NCI-H748 (cell line): ENCODE measurements at regions not wholly inside any gene's neighbourhood (a gene's known extent, or its start where the extent isn't known, plus 50 kb on each side); places are given as distances from the start of the nearest gene placed in this dataset.

Experiments used
- DNase-seq: peaks from one replicate; lab custom pipeline; 2025; ENCODE audit not compliant: unreplicated experiment; lab: John Stamatoyannopoulos, UW

GRCh38 chr1:5575396-5575940 lies 416.8 kb downstream of the NPHP4 start:
- no peak for DNase-seq

GRCh38 chr1:5574641-5575040 lies 417.6 kb downstream of the NPHP4 start:
- no peak for DNase-seq

- no peak for DNase-seq
These were observed 419.4 kb downstream of the NPHP4 start for GRCh38 chr1:5572794-5573193.

- DNase-seq, result no peak
These were observed 420.3 kb downstream of the NPHP4 start for GRCh38 chr1:5571861-5572401.

DNA sequence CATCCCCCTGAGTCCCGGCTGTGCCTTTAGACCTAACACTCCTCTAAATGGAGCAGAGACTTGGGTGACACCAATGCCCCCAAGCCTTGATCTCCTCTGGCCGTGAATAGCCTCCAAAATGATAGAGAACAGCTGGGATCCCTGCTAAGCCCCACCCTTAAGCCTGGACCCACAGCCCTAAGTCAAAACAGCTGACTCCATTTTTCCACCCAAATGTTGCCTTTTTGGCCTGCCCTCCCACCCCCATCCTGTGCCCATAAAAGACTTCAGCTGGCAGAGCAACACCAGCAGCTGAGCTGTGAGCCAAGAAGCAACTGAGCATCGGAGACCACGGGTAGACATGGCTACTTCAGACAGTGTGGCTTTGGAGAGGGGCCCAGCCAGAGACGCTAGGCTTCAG lies 420.8 kb downstream of the NPHP4 start:
- DNase-seq, result no peak

- DNase-seq, result no peak
These were observed 421.3 kb downstream of the NPHP4 start for GRCh38 chr1:5570931-5571330.

GRCh38 chr1:5568321-5568720 lies 423.9 kb downstream of the NPHP4 start:
- DNase-seq, result no peak

GRCh38 chr1:5567839-5568238 lies 424.4 kb downstream of the NPHP4 start:
- DNase-seq, result no peak

- no peak for DNase-seq
These were observed 425.3 kb downstream of the NPHP4 start for GRCh38 chr1:5566924-5567323.

GRCh38 chr1:5565281-5566125 lies 426.7 kb downstream of the NPHP4 start:
- peak; percentile 67 for DNase-seq

GRCh38 chr1:5564578-5565257 lies 427.5 kb downstream of the NPHP4 start:
- DNase-seq, result no peak

DNA sequence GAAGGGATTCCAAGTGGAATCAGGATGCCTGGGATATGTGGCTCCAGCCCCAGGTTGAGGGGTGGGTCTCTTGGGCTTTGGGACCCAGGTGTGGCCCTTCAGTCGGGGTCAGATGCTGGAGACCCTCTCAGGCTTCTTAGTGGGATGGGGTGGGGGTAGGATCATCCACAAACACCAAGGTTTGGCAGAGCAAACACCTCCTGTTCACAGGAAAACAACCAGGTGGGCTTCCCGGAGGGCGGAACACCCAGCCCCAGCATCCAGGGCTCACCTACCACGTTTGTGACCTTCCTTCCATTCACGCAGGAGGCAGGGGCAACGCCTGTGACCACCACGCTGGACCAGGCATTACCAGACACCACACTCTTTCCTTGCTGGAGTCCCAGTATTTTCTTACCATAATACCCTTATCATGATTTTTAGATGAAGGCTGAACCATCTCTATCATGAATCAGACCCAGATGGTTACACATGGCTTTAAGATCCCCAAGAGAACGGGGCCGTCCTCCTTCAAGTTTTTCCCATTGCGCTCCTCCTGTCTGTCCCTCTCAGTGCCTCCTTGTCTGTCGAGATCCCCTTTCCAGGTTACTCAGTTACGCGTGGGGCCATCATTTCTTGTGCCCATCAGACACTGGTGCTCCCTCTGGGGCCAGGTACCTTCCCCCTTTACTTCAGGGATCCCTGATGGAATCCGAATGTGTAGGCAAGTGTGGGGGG lies 428.2 kb downstream of the NPHP4 start:
- DNase-seq, result no peak

GRCh38 chr1:5562769-5563168 lies 429.5 kb downstream of the NPHP4 start:
- no peak for DNase-seq

GRCh38 chr1:5562331-5562730 lies 429.9 kb downstream of the NPHP4 start:
- no peak for DNase-seq

DNA sequence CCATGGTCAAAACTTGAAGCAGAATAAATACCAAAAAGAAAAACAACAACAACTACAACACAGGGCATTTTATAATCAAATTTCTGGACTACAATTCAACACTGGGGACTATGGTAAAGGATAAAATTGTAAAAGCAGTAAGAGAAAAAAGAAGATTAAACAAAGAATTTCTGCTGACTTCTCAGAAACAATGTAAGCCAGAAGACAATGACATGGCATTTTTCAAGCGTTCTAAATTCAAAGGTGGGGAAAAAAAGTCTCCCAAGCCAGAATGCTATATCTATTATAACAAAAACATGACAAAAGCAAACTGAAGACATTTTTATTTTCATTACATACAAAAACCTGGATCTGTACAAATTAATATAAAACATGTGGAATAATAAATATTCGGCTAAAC lies 433.1 kb downstream of the NPHP4 start:
- DNase-seq, result no peak

DNA sequence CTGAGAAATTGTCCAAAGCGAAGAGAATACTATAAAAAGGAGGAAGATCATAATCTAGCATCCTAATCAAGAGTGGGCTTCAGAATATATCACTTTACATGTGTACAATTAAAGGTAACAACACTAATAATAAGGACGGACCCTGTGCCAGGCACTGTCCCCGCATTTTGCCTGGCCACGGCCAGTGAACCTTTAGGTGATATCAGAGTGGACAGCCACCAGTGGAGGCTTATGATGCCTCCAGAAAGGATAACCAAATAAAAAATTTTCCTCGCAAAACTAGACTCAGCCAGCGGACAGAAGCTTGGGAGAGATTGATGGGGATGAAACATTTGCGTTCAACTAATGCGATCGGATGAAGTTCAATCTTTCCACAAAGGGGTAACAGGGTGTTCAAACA lies 436.4 kb downstream of the NPHP4 start:
- DNase-seq, result no peak

DNA sequence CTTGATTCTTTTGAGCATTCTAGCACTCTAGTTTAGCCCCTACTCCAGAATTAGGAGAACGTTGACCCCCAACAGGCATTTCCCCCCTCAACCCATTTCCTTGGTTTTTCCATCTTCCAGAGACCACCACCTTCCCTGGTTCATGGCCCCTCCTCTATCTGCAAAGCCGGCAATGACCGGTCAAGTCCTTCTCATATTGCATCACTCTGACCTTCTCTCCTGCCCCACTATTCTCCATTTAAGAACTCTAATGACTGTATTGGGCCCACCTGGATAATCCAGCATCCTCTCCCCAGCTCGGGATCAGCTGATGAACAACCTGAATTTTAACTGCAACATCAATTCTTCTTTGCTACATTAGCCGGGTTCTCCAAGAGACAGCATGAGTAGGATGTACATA lies 437.4 kb downstream of the NPHP4 start:
- no peak for DNase-seq

DNA sequence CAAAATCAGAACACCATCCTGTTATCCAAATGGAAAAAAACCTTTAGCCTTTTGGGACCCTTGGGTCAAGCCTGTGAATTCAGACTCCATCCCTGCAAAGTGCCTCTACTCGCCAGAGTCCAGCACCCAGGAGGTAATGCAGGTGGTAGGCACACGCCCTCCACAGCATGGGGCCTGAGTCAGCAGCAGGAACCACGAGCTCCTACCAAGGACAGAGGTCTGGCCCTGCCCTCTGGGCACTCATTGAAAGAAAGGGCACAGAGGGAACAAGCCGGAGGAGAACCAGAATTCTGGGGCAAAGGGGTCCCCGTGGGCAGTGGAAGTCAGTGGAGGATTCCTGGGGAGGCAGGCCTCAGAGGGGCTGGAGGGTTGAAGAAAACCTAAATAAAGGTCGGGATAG lies 438.1 kb downstream of the NPHP4 start:
- no peak for DNase-seq

GRCh38 chr1:5552787-5553484 lies 439.3 kb downstream of the NPHP4 start:
- no peak for DNase-seq

- peak; percentile 98 for DNase-seq
These were observed 440.8 kb downstream of the NPHP4 start for GRCh38 chr1:5551274-5551975.
